Caco-2 (cell line): ENCODE measurements at regions not wholly inside any gene's neighbourhood (a gene's known extent, or its start where the extent isn't known, plus 50 kb on each side); places are given as distances from the start of the nearest gene placed in this dataset.

ENCODE experiments used
- BruUV-seq: library from RNA; stranded (reverse); fragments of 400-500 nt; replicated peaks from 2 replicates; lab custom pipeline; 2021; lab: Mats Ljungman, UMichigan
- CTCF ChIA-PET: fragments of 300-600 bp; sonication (Branson Sonifier 250); formaldehyde crosslinking; loops from one replicate; lab custom pipeline; 2022; ENCODE audit warnings: antibody characterized with exemption; lab: Charles Lee
- POLR2A ChIA-PET: fragments of 300-600 bp; sonication (Branson Sonifier 250); formaldehyde crosslinking; loops from one replicate; lab custom pipeline; 2022; ENCODE audit warnings: antibody characterized with exemption; lab: Charles Lee
- DNase-seq, 2 experiments: peaks; one replicate each; pipeline versions ENCODE4 v3.0.0 to v3.0.0-alpha.2; 2020 to 2022
- H3K27me3 ChIP-seq: replicated peaks from 2 replicates; pipeline ENCODE4 v1.6.0; 2011; ENCODE audit warnings: low read length; ENCODE audit not compliant: control insufficient read depth, insufficient read depth
- H3K36me3 ChIP-seq: 2 replicates; pipeline ENCODE4 v1.5.1; 2011; ENCODE audit warnings: low read length; ENCODE audit not compliant: control insufficient read depth, insufficient read depth
- H3K4me1 ChIP-seq: fragments of 250-450 bp; sonication (Bioruptor Pico); 2 replicates; pipeline ENCODE4 v1.5.1; 2020; ENCODE audit warnings: mild to moderate bottlenecking
- H3K4me3 ChIP-seq: 2 replicates; pipeline ENCODE4 v1.5.1; 2011; ENCODE audit warnings: low read depth, mild to moderate bottlenecking, control low read depth, low read length
- H3K9me3 ChIP-seq: fragments of 250-450 bp; sonication (Bioruptor Pico); 2 replicates; pipeline ENCODE4 v1.5.1; 2020; ENCODE audit warnings: mild to moderate bottlenecking, moderate library complexity
- H3K27ac Mint-ChIP-seq: one replicate; pipeline ENCODE4 v1.8.0; 2022; ENCODE audit warnings: mixed read lengths; ENCODE audit not compliant: unreplicated experiment
- H3K27me3 Mint-ChIP-seq: one replicate; pipeline ENCODE4 v1.8.0; 2022; ENCODE audit warnings: mixed read lengths; ENCODE audit not compliant: insufficient read depth, unreplicated experiment
- H3K36me3 Mint-ChIP-seq: one replicate; pipeline ENCODE4 v1.8.0; 2022; ENCODE audit warnings: mild to moderate bottlenecking, mixed read lengths; ENCODE audit not compliant: insufficient read depth, unreplicated experiment
- H3K4me1 Mint-ChIP-seq: one replicate; pipeline ENCODE4 v1.8.0; 2022; ENCODE audit warnings: low read depth, mixed read lengths; ENCODE audit not compliant: unreplicated experiment
- H3K4me3 Mint-ChIP-seq: one replicate; pipeline ENCODE4 v1.8.0; 2022; ENCODE audit warnings: mild to moderate bottlenecking, moderate library complexity, mixed read lengths; ENCODE audit not compliant: unreplicated experiment
- H3K9me3 Mint-ChIP-seq: one replicate; pipeline ENCODE4 v1.8.0; 2022; ENCODE audit warnings: mixed read lengths; ENCODE audit not compliant: unreplicated experiment
- intact Hi-C: fragments of 100-400 bp; cut with micrococcal nuclease; formaldehyde crosslinking; loops from one replicate; pipeline ENCODE4 v1.10.0; 2022; ENCODE audit not compliant: unreplicated experiment
- TF ChIP-seq, protein P1 (sequence below), 2 experiments: fragments of 200-600 bp in 1 of 2; IDR thresholded peaks; 1 replicate in 1 of 2; 2 replicates in 1 of 2; pipeline versions ENCODE4 v1.5.1 to v1.8.0; 2011 to 2022; ENCODE audit warnings: antibody characterized with exemption in 1 of 2, control low read depth in 1 of 2, inconsistent platforms in 1 of 2, low read depth in 1 of 2, low read length in 1 of 2, mild to moderate bottlenecking in 1 of 2, moderate library complexity in 1 of 2; ENCODE audit not compliant: insufficient read depth in 1 of 2, severe bottlenecking in 1 of 2, unreplicated experiment in 1 of 2

GRCh38 chr7:18315241-18315640, 180.3 kb upstream of the HDAC9 start:
- POLR2A ChIA-PET, result no interaction called here
- no peak overlapping the region for H3K4me3 ChIP-seq
- H3K36me3 Mint-ChIP-seq, result no peaks in the 10 kb centered on the region
- no peak overlapping the region for H3K27ac Mint-ChIP-seq
- H3K36me3 ChIP-seq, result no peaks in the 10 kb centered on the region
- intact Hi-C loops, result no loop called here
- H3K9me3 ChIP-seq, result no peaks in the 10 kb centered on the region
- DNase-seq, result no peak
- CTCF ChIA-PET, result no interaction called here
- no peaks in the 10 kb centered on the region for H3K9me3 Mint-ChIP-seq
- no peaks in the 10 kb centered on the region for H3K27me3 ChIP-seq
- BruUV-seq, result no TSS peak
- no peaks in the 10 kb centered on the region for H3K4me1 Mint-ChIP-seq
- no peaks in the 10 kb centered on the region for H3K27me3 Mint-ChIP-seq
- H3K4me1 ChIP-seq, result no peaks in the 10 kb centered on the region
- TF ChIP-seq, protein P1, sequence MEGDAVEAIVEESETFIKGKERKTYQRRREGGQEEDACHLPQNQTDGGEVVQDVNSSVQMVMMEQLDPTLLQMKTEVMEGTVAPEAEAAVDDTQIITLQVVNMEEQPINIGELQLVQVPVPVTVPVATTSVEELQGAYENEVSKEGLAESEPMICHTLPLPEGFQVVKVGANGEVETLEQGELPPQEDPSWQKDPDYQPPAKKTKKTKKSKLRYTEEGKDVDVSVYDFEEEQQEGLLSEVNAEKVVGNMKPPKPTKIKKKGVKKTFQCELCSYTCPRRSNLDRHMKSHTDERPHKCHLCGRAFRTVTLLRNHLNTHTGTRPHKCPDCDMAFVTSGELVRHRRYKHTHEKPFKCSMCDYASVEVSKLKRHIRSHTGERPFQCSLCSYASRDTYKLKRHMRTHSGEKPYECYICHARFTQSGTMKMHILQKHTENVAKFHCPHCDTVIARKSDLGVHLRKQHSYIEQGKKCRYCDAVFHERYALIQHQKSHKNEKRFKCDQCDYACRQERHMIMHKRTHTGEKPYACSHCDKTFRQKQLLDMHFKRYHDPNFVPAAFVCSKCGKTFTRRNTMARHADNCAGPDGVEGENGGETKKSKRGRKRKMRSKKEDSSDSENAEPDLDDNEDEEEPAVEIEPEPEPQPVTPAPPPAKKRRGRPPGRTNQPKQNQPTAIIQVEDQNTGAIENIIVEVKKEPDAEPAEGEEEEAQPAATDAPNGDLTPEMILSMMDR (IDR thresholded peaks at IDR 0.05; ENCODE audit: insufficient read depth in 1 of 2, low read depth in 1 of 2, low read length in 1 of 2, severe bottlenecking in 1 of 2, unreplicated experiment in 1 of 2), result no peak
- no peak overlapping the region for H3K4me3 Mint-ChIP-seq

- intact Hi-C loops, result no loop called here
- no TSS peak for BruUV-seq
These were observed 177.6 kb upstream of the HDAC9 start for GRCh38 chr7:18317941-18318340.

DNA sequence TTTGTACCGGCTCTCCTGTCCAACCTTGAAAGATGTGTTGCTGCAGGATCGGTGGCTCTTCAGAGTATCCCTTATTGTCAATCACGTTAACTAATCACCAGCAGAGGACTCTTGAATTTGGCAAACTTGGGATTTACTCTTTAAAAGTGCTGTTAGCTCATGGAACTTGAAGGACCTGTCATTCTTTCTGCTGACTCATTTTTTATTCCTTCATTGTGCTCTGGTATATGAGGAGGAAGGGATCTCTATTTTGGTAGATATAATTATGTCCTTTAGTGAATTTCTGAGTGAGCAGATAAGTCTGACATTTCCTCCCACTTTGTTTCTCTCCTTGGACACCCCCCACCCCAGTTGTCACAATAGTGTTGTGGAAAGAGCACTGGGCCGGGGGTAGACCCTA, 175.1 kb upstream of the HDAC9 start:
- H3K4me1 Mint-ChIP-seq, result no peaks in the 10 kb centered on the region
- intact Hi-C loops, result loop anchor here (2.0 to 10.0 kb wide), 2 partner anchors 256 to 614 kb away; no protein-coding TSS in a partner anchor
- H3K36me3 Mint-ChIP-seq, result no peaks in the 10 kb centered on the region
- no peaks in the 10 kb centered on the region for H3K4me1 ChIP-seq
- H3K27ac Mint-ChIP-seq, result no peak overlapping the region
- no peaks in the 10 kb centered on the region; the same call in 1 of the 2 replicates for H3K27me3 ChIP-seq
- TF ChIP-seq, protein P1 (IDR thresholded peaks at IDR 0.05; ENCODE audit: insufficient read depth in 1 of 2, low read depth in 1 of 2, low read length in 1 of 2, severe bottlenecking in 1 of 2, unreplicated experiment in 1 of 2), result no peak
- DNase-seq, result no peak
- no peaks in the 10 kb centered on the region for H3K9me3 Mint-ChIP-seq
- ChIA-PET POLR2A (no interaction called here), CTCF (interaction anchor here (1.0 kb wide), 1 partner anchor 15 kb away, joined by 3 read pairs; no protein-coding TSS in a partner anchor)
- H3K36me3 ChIP-seq, result no peaks in the 10 kb centered on the region
- H3K27me3 Mint-ChIP-seq, result peaks cover 7% of the 10 kb centered on the region
- no TSS peak for BruUV-seq
- H3K4me3 Mint-ChIP-seq, result no peak overlapping the region
- H3K4me3 ChIP-seq, result no peak overlapping the region
- no peaks in the 10 kb centered on the region for H3K9me3 ChIP-seq

More at GRCh38 chr7:18317941-18318340, 177.6 kb upstream of the HDAC9 start:
- Histone ChIP-seq H3K4me1 (no peaks in the 10 kb centered on the region), H3K36me3 (no peaks in the 10 kb centered on the region), H3K4me3 (no peak overlapping the region), H3K27me3 (no peaks in the 10 kb centered on the region), H3K9me3 (no peaks in the 10 kb centered on the region)
- Mint-ChIP-seq H3K36me3 (no peaks in the 10 kb centered on the region), H3K9me3 (no peaks in the 10 kb centered on the region), H3K4me3 (no peak overlapping the region), H3K27ac (no peak overlapping the region), H3K27me3 (peaks cover 3% of the 10 kb centered on the region), H3K4me1 (no peaks in the 10 kb centered on the region)
- CTCF ChIA-PET, result no interaction called here
- TF ChIP-seq, protein P1 (IDR thresholded peaks at IDR 0.05; ENCODE audit: insufficient read depth in 1 of 2, low read depth in 1 of 2, low read length in 1 of 2, severe bottlenecking in 1 of 2, unreplicated experiment in 1 of 2), result no peak
- DNase-seq, result no peak
- POLR2A ChIA-PET, result no interaction called here
